CD1c-positive myeloid dendritic cell (primary cell): ENCODE measurements at regions not wholly inside any gene's neighbourhood (a gene's known extent, or its start where the extent isn't known, plus 50 kb on each side); places are given as distances from the start of the nearest gene placed in this dataset.
A peak's percentile ranks its signal among the peaks of the same experiment; 100 is the strongest.

ENCODE experiments used
- DNase-seq: peaks from one replicate; pipeline ENCODE4 v3.0.0-alpha.2; 2016; ENCODE audit errors: extremely low spot score

DNA sequence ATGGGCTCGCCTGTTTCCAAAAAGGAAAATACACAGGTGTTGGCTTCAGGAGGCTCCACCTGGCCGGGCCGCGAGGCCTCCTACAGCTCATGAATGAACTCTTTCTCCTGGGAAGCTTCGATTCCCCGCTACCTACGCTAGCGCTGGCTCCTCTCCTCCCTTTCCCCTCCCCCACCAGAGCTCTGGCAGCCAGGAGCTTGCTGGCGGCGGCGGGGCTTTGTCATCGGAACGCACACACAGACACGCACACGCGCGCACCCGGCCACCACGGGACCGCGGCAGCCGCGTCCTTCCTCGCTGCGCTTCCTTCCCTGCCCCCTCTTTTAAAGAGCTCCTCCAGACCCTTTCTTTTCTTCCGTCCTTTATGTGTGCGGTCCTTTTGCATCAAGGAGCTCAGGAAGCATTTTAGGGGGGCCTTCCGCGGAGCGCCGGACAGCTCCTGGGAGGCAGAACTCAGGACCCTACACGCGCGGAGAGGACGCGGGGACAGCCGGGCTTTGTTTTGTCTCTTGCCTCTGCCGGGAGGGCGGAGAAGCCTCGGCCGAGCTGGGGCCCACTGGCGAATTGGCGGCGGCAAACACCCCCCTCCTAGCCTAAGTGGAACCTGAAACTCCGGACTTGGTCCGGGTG, 70.2 kb upstream of the BCOR start:
- no peak for DNase-seq

DNA sequence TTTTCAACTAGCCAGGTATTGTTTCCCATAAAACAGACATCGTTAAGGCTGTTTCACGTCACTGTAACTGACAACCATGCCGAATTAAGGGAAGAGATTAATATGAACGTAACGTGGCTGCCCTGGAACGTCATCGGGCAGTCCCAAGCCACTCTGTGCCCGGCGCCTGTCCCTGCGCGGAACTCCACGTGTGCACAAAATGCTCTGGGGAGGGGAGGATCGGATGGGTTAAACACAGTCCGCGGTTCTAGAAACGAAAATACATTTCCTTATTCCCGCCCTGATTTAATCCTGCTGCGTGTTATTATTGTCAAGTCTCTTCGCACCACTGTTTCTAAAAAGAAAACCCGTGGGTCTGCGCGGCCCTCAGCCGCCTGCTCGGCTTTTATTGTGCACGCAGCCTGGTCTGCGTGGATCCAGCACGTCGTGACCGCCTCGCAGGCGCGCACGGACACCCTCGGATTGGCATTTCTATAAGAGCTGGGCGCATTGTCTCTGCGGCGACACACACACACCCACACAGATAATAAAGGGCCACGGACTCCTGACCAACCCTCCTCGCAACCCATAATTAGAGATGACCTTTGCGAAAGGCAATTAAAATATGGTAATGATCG, 69.6 kb upstream of the BCOR start:
- peak; percentile 18 for DNase-seq

DNA sequence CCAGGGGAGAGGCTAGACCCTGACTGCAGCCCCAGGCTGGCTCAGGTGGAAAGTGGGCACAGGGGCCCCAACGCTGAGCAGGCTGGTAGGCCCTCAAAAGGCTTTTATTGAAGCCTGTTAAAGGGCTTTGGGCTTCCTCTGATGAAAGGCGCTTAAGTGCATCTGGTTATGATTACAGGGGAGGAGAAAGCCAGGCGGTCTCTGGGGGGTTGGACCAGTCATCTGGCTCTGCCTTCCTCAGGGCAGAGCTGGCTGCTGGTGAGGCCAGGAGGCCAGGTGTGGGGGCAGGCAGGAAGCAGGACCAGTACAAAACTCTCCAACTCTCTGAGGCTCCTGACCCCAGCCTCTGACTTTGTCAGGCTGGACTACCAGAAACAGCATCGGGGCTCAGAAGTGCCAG, 68.8 kb upstream of the BCOR start:
- no peak for DNase-seq

DNA sequence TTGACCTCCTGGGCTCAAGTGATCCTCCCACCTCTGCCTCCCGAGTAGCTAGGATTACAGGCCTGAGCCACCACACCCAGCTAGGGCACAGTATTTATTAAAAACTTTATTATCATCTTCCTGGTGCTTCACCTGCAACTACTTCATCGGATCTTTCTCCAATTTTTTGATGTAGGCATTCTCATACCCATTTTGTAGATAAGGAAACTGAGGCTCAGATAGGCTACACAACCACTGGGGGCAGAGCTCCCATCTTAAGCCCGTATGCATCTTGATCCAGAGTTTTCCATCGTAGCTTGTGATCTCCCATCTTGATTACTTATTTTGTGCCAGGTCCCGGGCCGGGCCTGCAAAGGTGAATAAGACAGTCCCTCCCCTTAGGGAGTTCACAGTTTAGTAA, 68.1 kb upstream of the BCOR start:
- DNase-seq = no peak

DNA sequence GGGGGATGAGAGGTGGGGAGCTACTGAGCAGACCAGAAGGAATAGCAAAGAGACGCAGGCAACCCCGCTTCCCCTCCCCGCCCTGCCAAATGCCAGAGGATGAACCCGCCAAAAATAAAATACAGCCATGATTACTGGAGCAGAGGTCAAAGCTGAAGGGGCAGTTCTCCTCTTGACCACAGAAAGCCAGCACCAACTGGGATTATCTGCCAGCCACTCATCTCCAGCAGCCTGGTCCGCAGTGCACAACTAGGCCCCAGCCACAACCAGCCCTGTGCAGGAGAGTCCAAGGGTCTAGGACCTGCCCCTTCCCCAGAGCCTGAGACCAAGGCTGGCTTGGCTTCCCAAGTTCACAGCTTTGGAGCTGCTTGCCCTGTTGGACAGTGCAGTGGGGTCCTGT, 67.4 kb upstream of the BCOR start:
- DNase-seq = no peak

DNA sequence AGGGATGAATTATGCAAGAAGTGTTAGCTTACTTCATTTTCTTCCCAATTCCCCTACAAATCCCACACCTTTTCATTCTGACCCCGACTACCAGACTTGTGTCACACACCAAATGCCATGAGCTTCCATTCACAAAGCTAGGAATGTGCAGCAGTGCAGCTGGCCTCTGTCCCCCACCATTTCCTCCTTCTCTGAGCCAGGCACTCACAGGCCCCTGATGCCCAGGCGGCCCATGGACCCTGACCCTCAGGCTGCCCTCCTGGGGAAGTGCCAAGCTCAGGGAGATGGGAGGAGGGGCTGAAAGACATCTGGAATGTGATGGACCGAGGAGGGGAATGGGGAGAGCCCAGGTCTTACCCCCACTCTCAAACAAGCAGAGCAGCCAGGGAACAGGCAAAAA, 67.0 kb upstream of the BCOR start:
- no peak for DNase-seq

DNA sequence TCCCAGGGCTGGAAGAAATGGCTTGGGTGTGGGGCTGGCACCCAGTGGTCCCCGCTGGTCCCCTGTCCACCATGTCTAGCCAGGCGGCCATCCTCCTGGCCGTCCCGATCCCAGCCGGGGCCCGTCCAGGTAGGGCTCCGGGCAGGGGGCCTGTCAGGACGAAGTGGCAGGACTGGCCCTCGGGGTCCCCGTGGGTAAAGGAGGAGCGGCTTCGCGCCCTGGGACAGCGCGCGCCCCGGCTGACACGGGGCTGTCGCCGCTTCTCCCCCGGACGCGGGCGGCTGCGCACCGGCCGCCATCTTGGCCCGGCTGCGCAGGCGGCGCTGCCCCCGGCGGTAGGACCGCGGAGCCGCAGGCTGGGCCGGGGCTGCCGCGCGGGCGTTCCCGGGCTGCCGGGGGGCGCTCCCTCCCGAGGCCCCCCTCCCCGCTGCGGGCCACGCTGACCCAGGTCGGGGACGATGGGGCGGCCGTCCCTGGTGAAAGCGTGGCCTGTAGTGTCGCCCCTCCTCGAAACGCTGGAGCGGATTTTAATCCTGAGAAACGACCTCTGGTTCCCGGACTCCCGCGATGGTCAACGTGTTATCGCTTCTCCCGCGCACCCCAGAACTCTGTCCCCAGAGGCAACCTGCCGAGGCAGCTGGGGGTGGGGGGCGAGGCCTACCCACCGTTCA, 60.4 kb upstream of the BCOR start:
- DNase-seq = peak; percentile 55

DNA sequence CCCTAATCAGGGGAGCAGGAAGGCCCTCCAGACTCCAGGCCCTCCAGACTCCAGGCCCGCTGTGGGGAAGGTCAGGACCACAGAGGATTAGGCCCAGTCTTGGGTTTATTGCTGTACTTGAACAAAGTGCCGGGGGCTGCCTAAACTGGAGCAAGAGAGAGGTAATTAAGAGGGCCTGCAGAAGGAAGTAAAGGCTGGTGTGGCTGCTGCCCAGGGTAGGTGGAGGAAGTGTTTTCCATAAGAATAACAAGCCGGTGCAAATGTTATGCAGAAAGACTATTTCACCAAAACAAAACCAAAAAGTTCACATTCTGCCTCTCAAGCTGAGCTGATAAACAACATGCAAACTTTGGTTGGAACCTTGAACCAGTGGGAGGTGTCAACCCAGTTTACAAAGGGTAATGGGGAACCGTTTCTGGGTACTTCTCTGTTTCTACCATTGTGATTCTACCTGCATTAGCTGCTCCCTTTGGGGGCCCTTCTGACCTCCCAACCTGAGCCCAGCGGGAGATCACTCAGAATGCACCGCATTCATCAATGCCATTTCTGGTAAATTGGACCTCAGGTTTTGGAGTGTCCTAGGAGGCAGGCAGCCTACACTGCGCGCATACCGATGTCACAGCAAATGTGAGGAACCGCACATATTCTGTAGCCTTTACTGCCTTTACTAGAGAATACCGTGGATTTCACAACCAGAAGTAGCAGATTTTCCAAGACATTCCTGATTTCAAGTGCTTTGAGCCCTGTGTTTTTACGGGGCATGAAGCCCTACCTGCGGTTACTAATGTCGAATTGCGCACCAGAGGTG, 59.7 kb upstream of the BCOR start:
- DNase-seq = no peak

DNA sequence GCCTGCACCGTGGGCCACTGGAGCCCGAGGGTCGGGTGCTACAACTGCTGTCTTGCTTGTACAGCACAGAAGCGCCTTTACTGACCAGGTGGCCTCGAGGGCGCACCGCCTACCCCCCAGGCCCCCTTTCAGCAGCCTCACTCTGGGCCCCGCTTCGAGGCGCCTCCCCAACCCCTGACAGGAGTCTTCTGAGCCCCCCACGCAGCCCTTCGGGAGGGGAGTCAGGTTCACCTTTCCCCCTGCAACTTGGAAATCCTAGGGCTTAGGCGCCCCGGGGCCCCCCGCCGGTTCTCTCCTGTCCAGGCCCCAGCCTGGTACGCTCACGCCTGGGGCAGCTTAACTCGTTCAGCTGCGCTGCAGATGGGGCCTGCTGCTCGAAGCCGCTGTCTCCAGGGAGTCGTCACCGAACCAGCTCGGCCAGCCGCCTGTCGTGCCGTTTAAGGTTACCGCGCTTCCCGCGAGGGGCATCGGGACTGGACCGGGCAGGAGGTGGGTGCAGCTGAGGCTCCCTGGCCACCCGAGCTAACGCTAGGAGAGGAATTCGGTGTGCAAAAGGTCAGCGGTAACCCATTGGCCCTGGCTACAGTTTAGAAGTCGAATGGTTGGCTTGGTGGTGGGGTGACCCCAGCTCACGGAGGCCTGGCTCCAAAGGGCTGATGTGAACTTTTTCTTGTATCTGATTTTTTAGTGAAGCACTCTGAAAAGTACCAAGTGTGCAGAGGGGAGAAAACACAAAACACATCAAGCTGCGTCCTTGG, 58.9 kb upstream of the BCOR start:
- no peak for DNase-seq

DNA sequence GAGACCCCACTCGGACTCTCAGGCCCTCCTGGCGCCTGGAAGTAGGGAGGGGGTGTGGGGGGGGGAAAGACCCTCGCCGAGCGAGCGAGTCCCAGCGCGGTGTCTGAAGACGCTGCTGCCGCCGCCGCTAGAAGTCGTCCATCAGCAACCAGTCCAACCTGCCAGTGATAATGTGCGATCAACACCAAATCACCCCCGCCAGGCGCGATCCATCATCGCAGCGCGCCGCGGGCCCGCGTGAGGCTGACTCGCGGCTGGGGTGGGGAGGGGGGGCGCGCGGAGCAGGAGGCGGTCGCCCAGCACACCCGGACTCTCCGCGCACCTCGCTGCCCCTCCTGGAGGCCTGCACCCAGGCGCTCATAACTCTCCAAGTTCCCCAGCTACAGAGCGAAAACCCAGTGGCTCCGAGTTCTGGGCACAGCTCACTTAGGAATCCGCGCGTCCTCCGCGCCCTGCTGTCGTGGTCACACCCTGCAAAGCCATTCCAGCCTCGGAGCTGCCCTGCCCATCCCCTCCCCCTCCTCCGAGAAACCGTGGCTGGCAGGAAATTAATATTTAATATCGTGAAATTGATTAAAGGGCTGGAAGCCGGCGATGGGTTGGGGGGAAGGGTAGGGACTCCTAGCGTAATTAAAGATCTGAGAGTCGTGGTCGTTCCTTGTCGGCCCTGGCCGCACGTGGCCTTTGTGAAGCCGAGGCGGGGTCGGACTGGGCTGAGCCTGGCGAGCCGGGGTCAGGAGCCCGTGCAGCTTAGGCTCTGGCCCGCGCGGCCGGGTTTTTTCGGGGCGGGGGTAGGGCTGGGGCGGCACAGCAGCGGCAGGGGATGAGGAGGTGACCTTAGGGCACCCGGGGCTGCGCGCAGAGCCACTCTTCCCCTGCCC, 58.1 kb upstream of the BCOR start:
- no peak for DNase-seq

DNA sequence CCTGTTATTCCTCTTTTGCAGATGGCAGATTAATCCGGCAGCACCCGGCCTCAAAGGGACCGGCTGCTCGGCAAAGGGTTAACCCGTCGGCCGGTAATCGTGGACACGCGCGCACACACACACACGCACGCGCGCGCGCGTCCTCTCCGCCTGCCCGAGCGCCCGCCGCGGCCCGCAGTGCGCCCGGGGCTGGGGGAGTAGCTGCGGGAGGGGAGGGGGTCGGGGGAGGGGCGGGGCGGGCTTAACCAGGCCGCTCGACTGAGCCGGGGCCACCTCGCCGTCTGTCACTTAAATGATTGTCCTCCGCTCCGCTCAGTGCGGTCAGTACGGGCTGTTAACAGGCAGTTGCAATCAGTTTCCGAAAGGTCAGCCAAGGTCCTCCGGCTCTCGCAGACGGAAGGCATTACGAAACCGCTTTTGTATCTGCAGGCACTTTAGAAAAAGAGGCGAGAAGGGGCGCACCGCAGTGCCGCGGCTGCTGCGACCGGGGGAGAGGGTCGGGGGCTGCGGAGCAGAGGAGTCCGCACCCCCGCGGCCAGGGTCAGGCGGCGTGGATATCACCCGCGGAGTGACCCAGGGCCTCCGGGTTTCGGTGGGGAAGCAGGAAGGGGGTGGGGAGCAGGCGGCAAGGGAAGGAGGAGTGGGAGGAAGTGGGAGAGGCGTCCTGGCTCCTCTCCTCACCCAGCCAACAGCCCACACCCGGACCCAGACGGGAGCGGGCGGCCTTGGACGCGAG, 57.3 kb upstream of the BCOR start:
- DNase-seq = peak; percentile 68

DNA sequence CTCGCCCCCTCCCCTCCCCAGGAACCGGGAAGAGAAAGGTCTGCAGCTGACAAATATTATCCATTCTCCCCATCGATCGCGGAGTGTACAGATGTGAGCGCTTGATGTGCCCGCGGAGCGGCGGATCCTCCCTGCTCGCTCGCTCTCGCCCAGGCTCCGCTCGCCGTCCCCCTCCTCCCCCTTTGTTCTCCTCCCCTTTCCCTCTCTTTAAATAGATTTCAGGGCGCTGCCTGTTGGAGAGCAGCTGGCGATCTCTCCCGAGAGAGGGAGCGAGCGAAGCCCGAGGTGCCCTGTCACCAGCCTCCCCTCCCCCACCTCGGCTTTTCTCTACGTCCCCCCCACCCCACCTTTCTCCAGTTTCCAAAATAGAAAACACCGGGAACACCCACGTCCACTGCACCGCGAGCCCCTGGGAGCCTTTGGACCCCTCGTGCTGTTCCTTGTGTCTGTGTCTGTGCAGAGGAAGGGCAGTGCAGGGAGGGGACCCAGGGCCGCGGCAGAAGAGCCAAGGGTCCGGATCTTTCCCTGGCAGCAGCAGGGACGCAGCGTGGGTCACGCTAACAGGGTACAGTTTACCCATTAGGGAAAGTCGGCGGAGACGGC, 56.6 kb upstream of the BCOR start:
- DNase-seq = no peak

DNA sequence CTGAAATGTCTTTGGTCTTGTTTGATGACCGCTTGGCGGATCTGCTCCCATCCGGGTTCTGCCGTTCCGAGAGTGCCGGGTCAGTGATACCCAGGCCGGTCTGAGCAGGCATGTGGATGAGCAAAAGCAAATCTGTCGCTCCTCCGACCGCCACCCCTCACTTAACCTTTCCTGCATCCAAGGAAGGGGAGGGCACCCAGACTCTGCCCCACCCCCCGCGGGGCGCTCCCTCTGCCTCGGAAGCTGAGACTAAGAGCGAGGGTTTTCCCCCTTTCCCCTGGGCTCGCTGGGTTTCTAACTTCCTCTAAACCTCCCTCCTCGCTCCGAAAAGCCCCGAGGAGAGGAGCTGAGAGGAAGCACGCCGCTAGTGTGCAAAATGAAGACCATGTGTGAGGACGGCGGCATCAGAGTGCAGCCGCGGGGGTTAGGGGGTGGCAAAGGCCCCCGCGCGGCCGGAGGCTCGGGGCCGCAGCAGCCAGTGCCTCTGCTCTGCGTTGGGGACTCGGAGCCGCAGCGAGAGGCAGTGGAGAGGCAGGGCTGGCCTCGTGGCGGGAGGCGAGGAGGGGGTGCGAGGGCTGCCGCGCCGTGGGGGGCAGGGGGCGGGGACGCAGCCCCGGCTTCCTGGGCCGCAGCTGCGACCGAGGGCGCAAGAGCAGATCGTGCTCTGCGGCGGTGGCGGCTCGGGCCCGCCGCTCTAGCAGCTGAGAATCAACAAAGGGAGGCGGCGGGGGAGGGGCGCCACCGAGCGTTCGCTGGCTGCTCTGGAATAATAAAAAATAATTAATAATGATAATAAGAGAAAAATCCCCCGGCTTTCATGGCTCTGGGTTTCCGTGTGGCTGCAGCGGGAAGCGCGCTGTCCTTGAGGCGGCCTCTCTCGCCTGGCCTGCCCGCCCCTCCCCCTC, 55.8 kb upstream of the BCOR start:
- peak; percentile 68 for DNase-seq

DNA sequence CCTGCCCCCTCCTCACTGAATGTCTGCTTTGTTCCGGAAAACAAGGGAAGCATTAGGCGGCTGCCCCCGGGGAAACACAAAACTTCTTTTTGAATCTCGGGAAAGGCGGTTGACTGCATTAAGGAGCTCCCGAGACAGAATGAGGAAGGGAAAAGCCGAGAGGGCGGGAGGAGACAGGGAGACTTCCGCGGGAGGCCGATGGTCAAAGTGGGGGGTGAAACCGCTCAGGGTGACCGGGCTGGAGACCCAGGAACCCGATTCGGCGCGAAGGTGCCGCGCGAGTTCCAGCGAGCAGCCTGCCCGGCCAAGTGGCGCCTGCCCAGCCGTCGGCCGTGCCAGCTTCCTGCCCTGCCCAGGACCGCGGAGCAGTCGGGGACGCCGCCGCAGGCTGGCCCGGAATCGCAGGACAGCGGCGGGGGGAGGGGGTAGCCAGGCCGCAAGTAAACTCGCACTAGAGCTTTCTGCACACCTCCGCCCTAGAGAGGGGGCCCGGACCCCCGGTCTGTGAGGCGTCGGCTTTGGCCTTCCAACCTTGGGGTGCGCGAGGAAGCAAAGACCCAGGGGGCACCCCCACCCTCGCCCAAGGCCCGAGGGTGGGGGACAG, 55.1 kb upstream of the BCOR start:
- DNase-seq = no peak

DNA sequence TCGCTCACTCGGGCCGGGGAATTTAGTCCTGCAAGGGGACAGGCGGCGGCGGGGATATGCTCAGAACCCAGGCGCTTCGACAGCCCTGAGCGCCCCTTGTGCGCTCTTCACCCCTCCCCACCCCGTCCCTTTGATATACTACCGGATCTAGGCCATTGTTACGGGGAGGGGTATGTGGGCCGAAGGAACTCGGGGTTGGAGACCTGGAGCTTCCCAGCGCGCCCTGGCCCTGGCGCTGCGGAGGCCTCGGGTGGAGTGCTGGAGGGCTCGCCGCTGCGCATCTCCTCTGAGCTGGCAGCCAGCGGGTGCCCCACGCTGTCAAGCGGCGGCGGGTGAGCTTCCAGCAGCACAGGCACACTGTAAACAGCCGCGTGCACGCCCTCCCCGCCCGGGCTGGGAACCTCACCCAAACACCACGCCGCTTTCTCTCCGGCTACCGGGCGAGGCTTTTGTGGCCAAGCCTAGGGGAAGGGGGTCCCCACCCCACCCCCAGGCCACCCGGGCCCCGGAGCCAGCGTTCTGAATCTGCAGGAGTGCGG, 54.5 kb upstream of the BCOR start:
- DNase-seq = no peak

DNA sequence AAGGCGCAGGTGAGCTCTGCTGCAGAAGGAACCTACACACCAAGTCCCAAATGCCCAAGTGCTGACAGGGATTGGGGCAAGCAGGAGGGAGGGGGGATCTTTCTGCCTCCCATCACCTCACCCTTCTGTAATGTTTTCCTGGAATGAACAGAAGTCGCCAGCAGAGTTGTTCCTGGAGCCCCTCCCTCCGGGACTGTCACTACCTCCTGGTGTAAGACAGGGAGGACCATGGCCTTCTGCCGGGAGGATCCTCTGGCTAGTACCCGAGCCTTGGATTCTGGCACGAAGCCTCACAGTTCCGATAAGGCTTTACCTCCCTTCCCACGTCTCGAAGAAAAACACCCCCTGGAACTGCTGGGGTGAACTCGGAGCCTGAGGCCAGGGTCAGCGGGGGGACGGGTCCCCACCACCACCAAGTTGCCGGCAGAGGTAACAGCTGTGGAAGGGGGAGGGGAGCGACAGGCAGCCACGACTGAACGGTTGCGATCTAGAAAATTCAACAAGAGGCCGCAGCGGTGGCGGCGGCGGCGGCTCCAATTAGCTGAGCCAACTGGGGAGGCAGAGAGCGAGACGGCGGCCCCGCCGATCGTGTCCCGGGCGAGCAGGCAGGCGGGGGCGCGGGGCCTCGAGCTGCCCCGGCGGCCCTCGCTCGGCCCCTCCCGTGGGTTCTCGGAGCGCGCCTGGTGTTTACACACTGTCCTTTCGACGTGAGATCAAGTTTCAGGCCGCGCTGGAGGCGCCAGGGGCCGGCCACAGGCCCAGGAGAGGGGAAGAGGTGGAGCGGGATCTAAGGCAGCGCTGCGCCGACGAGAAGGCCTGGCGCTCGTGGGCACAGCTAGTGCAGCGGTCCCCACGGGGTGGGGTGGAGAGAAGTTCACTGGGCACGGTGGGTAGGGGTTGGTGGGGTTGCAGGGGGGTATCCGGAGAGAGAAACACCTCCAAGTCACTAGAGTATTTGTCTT, 53.7 kb upstream of the BCOR start:
- no peak for DNase-seq

DNA sequence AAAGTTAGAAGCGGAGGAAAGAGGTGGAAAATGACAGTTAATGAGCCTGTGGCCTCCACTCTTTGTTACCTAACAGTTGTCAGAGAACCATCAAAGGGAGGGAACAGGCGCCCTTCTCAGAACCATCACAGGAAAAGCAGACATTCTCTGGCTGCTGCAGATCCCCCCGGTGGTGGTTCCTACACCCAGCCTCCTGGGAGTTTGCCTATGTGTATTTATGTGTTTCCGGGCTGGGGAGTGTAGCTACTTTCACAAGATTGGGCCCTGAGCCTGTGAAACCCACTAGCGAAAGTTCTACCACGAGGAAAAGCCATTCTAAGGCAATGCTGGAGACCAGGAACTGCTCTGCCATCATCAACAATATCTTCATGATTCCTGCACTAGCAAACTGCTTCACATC, 52.7 kb upstream of the BCOR start:
- no peak for DNase-seq
